Common myeloid progenitor, CD34-positive (primary cell): ENCODE measurements at regions not wholly inside any gene's neighbourhood (a gene's known extent, or its start where the extent isn't known, plus 50 kb on each side); places are given as distances from the start of the nearest gene placed in this dataset.

ENCODE experiments used
- CTCF ChIA-PET: fragments of 350-600 bp; sonication (Branson Sonifier 250); formaldehyde crosslinking; loops from one replicate; lab custom pipeline; 2021; ENCODE audit warnings: antibody characterized with exemption; lab: Charles Lee
- POLR2A ChIA-PET: fragments of 350-600 bp; sonication (Branson Sonifier 250); formaldehyde crosslinking; loops from one replicate; lab custom pipeline; 2021; ENCODE audit warnings: antibody characterized with exemption; lab: Charles Lee
- DNase-seq, 3 donors: peaks; one replicate each; pipeline versions ENCODE4 v3.0.0 to v3.0.0-alpha.2; 2013
- H3K27ac ChIP-seq, 2 experiments: 1 replicate in 1 of 2; 2 replicates in 1 of 2; pipeline ENCODE4 v1.7.0; 2013; ENCODE audit warnings: inconsistent platforms in 2 of 2, low read length in 2 of 2, mild to moderate bottlenecking in 2 of 2, low read depth in 1 of 2, moderate library complexity in 1 of 2; ENCODE audit not compliant: severe bottlenecking in 2 of 2, insufficient read depth in 1 of 2, poor library complexity in 1 of 2
- H3K27me3 ChIP-seq, 5 experiments: replicated peaks in 2 of 5; 1 replicate in 3 of 5; 2 replicates in 2 of 5; pipeline versions ENCODE4 v1.6.1 to v1.7.0; 2013; ENCODE audit warnings: low read length in 4 of 5, mild to moderate bottlenecking in 2 of 5, moderate library complexity in 2 of 5, inconsistent platforms in 1 of 5; ENCODE audit not compliant: insufficient read depth in 5 of 5, control insufficient read depth in 4 of 5
- H3K36me3 ChIP-seq, 4 experiments: 1 replicate in 2 of 4; 2 replicates in 2 of 4; pipeline versions ENCODE4 v1.6.1 to v1.7.0; 2013; ENCODE audit warnings: low read length in 3 of 4, control low read depth in 1 of 4, mild to moderate bottlenecking in 1 of 4; ENCODE audit not compliant: control insufficient read depth in 4 of 4, insufficient read depth in 4 of 4
- H3K4me1 ChIP-seq, 4 experiments: 1 replicate in 3 of 4; 2 replicates in 1 of 4; pipeline versions ENCODE4 v1.6.1 to v1.7.1; 2013; ENCODE audit warnings: low read length in 3 of 4, mild to moderate bottlenecking in 3 of 4, control low read depth in 1 of 4, inconsistent platforms in 1 of 4, moderate library complexity in 1 of 4; ENCODE audit not compliant: control insufficient read depth in 4 of 4, insufficient read depth in 4 of 4; ENCODE audit errors: control extremely low read depth in 1 of 4
- H3K4me3 ChIP-seq, 7 experiments: 1 replicate in 4 of 7; 2 replicates in 3 of 7; pipeline versions ENCODE4 v1.5.1 to v1.7.0; 2013; ENCODE audit warnings: mild to moderate bottlenecking in 7 of 7, low read length in 6 of 7, moderate library complexity in 6 of 7, inconsistent platforms in 2 of 7, low read depth in 2 of 7, control low read depth in 1 of 7; ENCODE audit not compliant: insufficient read depth in 4 of 7, control insufficient read depth in 1 of 7; ENCODE audit errors: extremely low read depth in 1 of 7
- H3K9me3 ChIP-seq, 5 experiments: 1 replicate in 4 of 5; 2 replicates in 1 of 5; pipeline versions ENCODE4 v1.6.1 to v1.7.1; 2013; ENCODE audit warnings: low read length in 4 of 5, mild to moderate bottlenecking in 2 of 5, inconsistent platforms in 1 of 5, low read depth in 1 of 5, moderate library complexity in 1 of 5; ENCODE audit not compliant: control insufficient read depth in 4 of 5, insufficient read depth in 2 of 5; ENCODE audit errors: control extremely low read depth in 1 of 5
- WGBS: methylation state at CpG from one replicate; pipeline ENCODE4 v1.1.5; 2013; ENCODE audit not compliant: insufficient coverage; 5-methylcytosine and 5-hydroxymethylcytosine counted together

- POLR2A ChIA-PET = no interaction called here
- no peaks in the 10 kb centered on the region for H3K36me3 ChIP-seq
- peaks cover 0 to 2% (median 0%) of the 10 kb centered on the region in 4 experiments for H3K4me1 ChIP-seq
- CTCF ChIA-PET = no interaction called here
- DNase-seq = no peak
- H3K9me3 ChIP-seq = peaks cover 0 to 4% (median 0%) of the 10 kb centered on the region in 5 experiments
- no peak overlapping the region for H3K4me3 ChIP-seq
- H3K27ac ChIP-seq = no peak overlapping the region
- H3K27me3 ChIP-seq = no peaks in the 10 kb centered on the region
- 98% methylated on average over 7 of the region's 10 CpGs for WGBS
Observed at GRCh38 chr2:234845602-234846590, 105.9 kb upstream of the SH3BP4 start.

GRCh38 chr2:234843411-234843810 is 108.4 kb upstream of the SH3BP4 start:
- POLR2A ChIA-PET = no interaction called here
- Histone ChIP-seq H3K4me1 (no peaks in the 10 kb centered on the region), H3K9me3 (no peaks in the 10 kb centered on the region), H3K27me3 (peaks cover 0 to 5% (median 0%) of the 10 kb centered on the region in 5 experiments), H3K27ac (no peak overlapping the region), H3K36me3 (no peaks in the 10 kb centered on the region), H3K4me3 (no peak overlapping the region)
- WGBS = 96% methylated on average over 5 of the region's 5 CpGs
- CTCF ChIA-PET = no interaction called here
- DNase-seq = no peak

- Histone ChIP-seq H3K4me1 (no peaks in the 10 kb centered on the region), H3K36me3 (no peaks in the 10 kb centered on the region), H3K27me3 (peaks cover 0 to 5% (median 0%) of the 10 kb centered on the region in 5 experiments), H3K27ac (no peak overlapping the region), H3K4me3 (no peak overlapping the region), H3K9me3 (no peaks in the 10 kb centered on the region)
- ChIA-PET POLR2A (no interaction called here), CTCF (interaction anchor here (1.5 kb wide), 1 partner anchor 8 kb away, joined by 5 read pairs; no protein-coding TSS in a partner anchor)
- DNase-seq = no peak
- no CpG with 5 or more reads among the region's 6 CpGs for WGBS
Observed at GRCh38 chr2:234842753-234843152, 109.1 kb upstream of the SH3BP4 start.

GRCh38 chr2:234841321-234842015 is 110.3 kb upstream of the SH3BP4 start:
- Histone ChIP-seq H3K27ac (no peak overlapping the region), H3K4me1 (no peaks in the 10 kb centered on the region), H3K36me3 (no peaks in the 10 kb centered on the region), H3K9me3 (no peaks in the 10 kb centered on the region), H3K4me3 (no peak overlapping the region), H3K27me3 (peaks cover 0 to 5% (median 0%) of the 10 kb centered on the region in 5 experiments)
- WGBS = 94% methylated on average over 6 of the region's 6 CpGs
- ChIA-PET CTCF (interaction anchor here (0.6 to 1.5 kb wide), 2 partner anchors 9 to 110 kb away, joined by 3 to 5 read pairs; no protein-coding TSS in a partner anchor), POLR2A (no interaction called here)
- DNase-seq = no peak

GRCh38 chr2:234840336-234840735 is 111.5 kb upstream of the SH3BP4 start:
- Histone ChIP-seq H3K4me3 (no peak overlapping the region), H3K27ac (no peak overlapping the region), H3K9me3 (no peaks in the 10 kb centered on the region), H3K36me3 (no peaks in the 10 kb centered on the region), H3K27me3 (peaks cover 0 to 5% (median 0%) of the 10 kb centered on the region in 5 experiments), H3K4me1 (no peaks in the 10 kb centered on the region)
- CTCF ChIA-PET = no interaction called here
- no peak for DNase-seq
- POLR2A ChIA-PET = no interaction called here
- 100% methylated on average over 2 of the region's 5 CpGs for WGBS

GRCh38 chr2:234839285-234839684 is 112.5 kb upstream of the SH3BP4 start:
- ChIA-PET CTCF (no interaction called here), POLR2A (no interaction called here)
- H3K9me3 ChIP-seq = no peaks in the 10 kb centered on the region
- no peak for DNase-seq
- WGBS = 69% methylated on average over 4 of the region's 4 CpGs
- H3K27ac ChIP-seq = no peak overlapping the region
- peaks cover 0 to 5% (median 0%) of the 10 kb centered on the region in 5 experiments for H3K27me3 ChIP-seq
- no peaks in the 10 kb centered on the region for H3K4me1 ChIP-seq
- no peaks in the 10 kb centered on the region for H3K36me3 ChIP-seq
- H3K4me3 ChIP-seq = no peak overlapping the region

- CTCF ChIA-PET = no interaction called here
- H3K27me3 ChIP-seq = peaks cover 0 to 5% (median 0%) of the 10 kb centered on the region in 5 experiments
- 50% methylated on average over 2 of the region's 5 CpGs for WGBS
Observed at GRCh38 chr2:234836271-234836670, 115.5 kb upstream of the SH3BP4 start.

More at GRCh38 chr2:234836271-234836670, 115.5 kb upstream of the SH3BP4 start:
- H3K9me3 ChIP-seq = no peaks in the 10 kb centered on the region
- no peak for DNase-seq
- no peak overlapping the region for H3K27ac ChIP-seq
- H3K4me1 ChIP-seq = no peaks in the 10 kb centered on the region
- H3K36me3 ChIP-seq = no peaks in the 10 kb centered on the region
- POLR2A ChIA-PET = no interaction called here
- no peak overlapping the region for H3K4me3 ChIP-seq
